ENCODE measurements at regions not wholly inside any gene's neighbourhood (a gene's known extent, or its start where the extent isn't known, plus 50 kb on each side); places are given as distances from the start of the nearest gene placed in this dataset.

DNA sequence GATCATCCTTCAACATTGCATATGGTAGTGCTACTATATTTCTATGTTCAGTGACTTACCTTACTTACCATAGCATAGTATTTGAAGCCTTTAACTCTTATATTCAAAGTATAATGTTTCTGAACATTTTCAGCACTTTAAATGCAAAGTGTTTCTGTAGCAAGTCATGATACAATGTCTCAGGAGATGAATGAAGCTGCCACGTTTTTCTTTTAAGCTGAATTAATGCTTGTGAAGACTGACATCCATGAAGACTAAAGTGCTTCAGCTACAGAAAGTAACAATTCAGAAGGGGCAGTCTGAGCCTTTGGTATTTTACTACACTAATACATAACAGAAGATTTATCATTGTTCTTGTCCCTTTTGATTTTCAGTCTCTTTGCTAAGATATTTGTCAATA lies 709.1 kb upstream of the ARRDC3 start:
- no peaks in the 10 kb centered on the region for H3K9me2 ChIP-seq (replicated peaks; ENCODE audit: low read depth, low read length)

GRCh38 chr5:92086059-92086811 lies 703.1 kb upstream of the ARRDC3 start:
- no peak overlapping the region for H3K4me2 ChIP-seq (ENCODE audit: low read depth, low read length, poor library complexity, severe bottlenecking)
- H4K20me1 ChIP-seq (ENCODE audit: insufficient read depth, low read length, poor library complexity, severe bottlenecking): no peaks in the 10 kb centered on the region
- TF ChIP-seq, protein P1, sequence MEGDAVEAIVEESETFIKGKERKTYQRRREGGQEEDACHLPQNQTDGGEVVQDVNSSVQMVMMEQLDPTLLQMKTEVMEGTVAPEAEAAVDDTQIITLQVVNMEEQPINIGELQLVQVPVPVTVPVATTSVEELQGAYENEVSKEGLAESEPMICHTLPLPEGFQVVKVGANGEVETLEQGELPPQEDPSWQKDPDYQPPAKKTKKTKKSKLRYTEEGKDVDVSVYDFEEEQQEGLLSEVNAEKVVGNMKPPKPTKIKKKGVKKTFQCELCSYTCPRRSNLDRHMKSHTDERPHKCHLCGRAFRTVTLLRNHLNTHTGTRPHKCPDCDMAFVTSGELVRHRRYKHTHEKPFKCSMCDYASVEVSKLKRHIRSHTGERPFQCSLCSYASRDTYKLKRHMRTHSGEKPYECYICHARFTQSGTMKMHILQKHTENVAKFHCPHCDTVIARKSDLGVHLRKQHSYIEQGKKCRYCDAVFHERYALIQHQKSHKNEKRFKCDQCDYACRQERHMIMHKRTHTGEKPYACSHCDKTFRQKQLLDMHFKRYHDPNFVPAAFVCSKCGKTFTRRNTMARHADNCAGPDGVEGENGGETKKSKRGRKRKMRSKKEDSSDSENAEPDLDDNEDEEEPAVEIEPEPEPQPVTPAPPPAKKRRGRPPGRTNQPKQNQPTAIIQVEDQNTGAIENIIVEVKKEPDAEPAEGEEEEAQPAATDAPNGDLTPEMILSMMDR (conservative IDR thresholded peaks at IDR 0.05; ENCODE audit: low read length): no peak
- no peak for TF ChIP-seq EZH2phosphoT487 (IDR thresholded peaks at IDR 0.05; ENCODE audit: borderline replicate concordance)
- no peaks in the 10 kb centered on the region for H3K9me2 ChIP-seq (replicated peaks; ENCODE audit: low read depth, low read length)
- H3K4me3 ChIP-seq (ENCODE audit: low read length, poor library complexity, severe bottlenecking): no peak overlapping the region
- H3F3A ChIP-seq (ENCODE audit: low read depth): no peaks in the 10 kb centered on the region
- H3K36me3 ChIP-seq (ENCODE audit: insufficient read depth, low read length): no peaks in the 10 kb centered on the region
- no peaks in the 10 kb centered on the region for H3K79me2 ChIP-seq (ENCODE audit: insufficient read depth, low read length)
- no peaks in the 10 kb centered on the region for H3K4me1 ChIP-seq (ENCODE audit: insufficient read depth, low read length, poor library complexity, severe bottlenecking)
- no peak overlapping the region for H2AFZ ChIP-seq (ENCODE audit: low read length)
- no peaks in the 10 kb centered on the region for H3K27me3 ChIP-seq (ENCODE audit: insufficient read depth, low read length, poor library complexity, severe bottlenecking)
- H3K9ac ChIP-seq (ENCODE audit: low read depth, low read length, poor library complexity, severe bottlenecking): no peak overlapping the region
- no peaks in the 10 kb centered on the region for H3K9me3 ChIP-seq (ENCODE audit: insufficient read depth, low read depth, low read length)

More for the DNA sequence above, 709.1 kb upstream of the ARRDC3 start:
- Histone ChIP-seq H3K79me2 (ENCODE audit: insufficient read depth, low read length) (no peaks in the 10 kb centered on the region), H3K4me2 (ENCODE audit: low read depth, low read length, poor library complexity, severe bottlenecking) (no peak overlapping the region), H3F3A (ENCODE audit: low read depth) (no peaks in the 10 kb centered on the region), H3K4me1 (ENCODE audit: insufficient read depth, low read length, poor library complexity, severe bottlenecking) (no peaks in the 10 kb centered on the region), H3K36me3 (ENCODE audit: insufficient read depth, low read length) (no peaks in the 10 kb centered on the region), H3K4me3 (ENCODE audit: low read length, poor library complexity, severe bottlenecking) (no peak overlapping the region), H4K20me1 (ENCODE audit: insufficient read depth, low read length, poor library complexity, severe bottlenecking) (no peaks in the 10 kb centered on the region), H2AFZ (ENCODE audit: low read length) (no peak overlapping the region), H3K9ac (ENCODE audit: low read depth, low read length, poor library complexity, severe bottlenecking) (no peak overlapping the region), H3K27me3 (ENCODE audit: insufficient read depth, low read length, poor library complexity, severe bottlenecking) (no peaks in the 10 kb centered on the region), H3K9me3 (ENCODE audit: insufficient read depth, low read depth, low read length) (no peaks in the 10 kb centered on the region)
- TF ChIP-seq EZH2phosphoT487 (IDR thresholded peaks at IDR 0.05; ENCODE audit: borderline replicate concordance): no peak
- TF ChIP-seq, protein P1 (conservative IDR thresholded peaks at IDR 0.05; ENCODE audit: low read length): no peak

GRCh38 chr5:92081958-92082712 lies 699.0 kb upstream of the ARRDC3 start:
- H3K4me2 ChIP-seq (ENCODE audit: low read depth, low read length, poor library complexity, severe bottlenecking): peak overlapping the region; percentile 27
- H4K20me1 ChIP-seq (ENCODE audit: insufficient read depth, low read length, poor library complexity, severe bottlenecking): no peaks in the 10 kb centered on the region
- no peaks in the 10 kb centered on the region for H3K27me3 ChIP-seq (ENCODE audit: insufficient read depth, low read length, poor library complexity, severe bottlenecking)
- peak overlapping the region; percentile 17 for H3K4me3 ChIP-seq (ENCODE audit: low read length, poor library complexity, severe bottlenecking)
- no peaks in the 10 kb centered on the region for H3K36me3 ChIP-seq (ENCODE audit: insufficient read depth, low read length)
- no peaks in the 10 kb centered on the region for H3K4me1 ChIP-seq (ENCODE audit: insufficient read depth, low read length, poor library complexity, severe bottlenecking)
- H2AFZ ChIP-seq (ENCODE audit: low read length): 0 out of 2 replicates have a peak overlapping the region, but pooled peaks have one; percentile 27
- no peaks in the 10 kb centered on the region for H3F3A ChIP-seq (ENCODE audit: low read depth)
- H3K9ac ChIP-seq (ENCODE audit: low read depth, low read length, poor library complexity, severe bottlenecking): no peak overlapping the region
- no peaks in the 10 kb centered on the region for H3K9me2 ChIP-seq (replicated peaks; ENCODE audit: low read depth, low read length)
- no peak for TF ChIP-seq EZH2phosphoT487 (IDR thresholded peaks at IDR 0.05; ENCODE audit: borderline replicate concordance)
- TF ChIP-seq, protein P1 (conservative IDR thresholded peaks at IDR 0.05; ENCODE audit: low read length): no peak
- H3K79me2 ChIP-seq (ENCODE audit: insufficient read depth, low read length): no peaks in the 10 kb centered on the region
- no peaks in the 10 kb centered on the region for H3K9me3 ChIP-seq (ENCODE audit: insufficient read depth, low read depth, low read length)

Measured in Loucy (cell line).